Panc1 (cell line): ENCODE measurements at regions not wholly inside any gene's neighbourhood (a gene's known extent, or its start where the extent isn't known, plus 50 kb on each side); places are given as distances from the start of the nearest gene placed in this dataset.
A peak's percentile ranks its signal among the peaks of the same experiment; 100 is the strongest.

ENCODE experiments used
- ATAC-seq: fragments of 200-7000 bp; cut with Tn5 transposase; 2 replicates; pipeline ENCODE4 v1.9.1; 2020; ENCODE audit warnings: mild to moderate bottlenecking, moderate library complexity
- BruUV-seq: library from RNA; stranded (reverse); fragments of 400-500 nt; replicated peaks from 2 replicates; lab custom pipeline; 2021; lab: Mats Ljungman, UMichigan
- CTCF ChIA-PET: fragments of 300-600 bp; sonication (Branson Sonifier 250); formaldehyde crosslinking; loops from one replicate; lab custom pipeline; 2022; ENCODE audit warnings: antibody characterized with exemption; lab: Charles Lee
- POLR2A ChIA-PET: fragments of 300-600 bp; sonication (Branson Sonifier 250); formaldehyde crosslinking; loops from one replicate; lab custom pipeline; 2022; ENCODE audit warnings: antibody characterized with exemption; lab: Charles Lee
- DNase-seq: peaks from one replicate; pipeline ENCODE4 v3.0.0-alpha.2; 2010; ENCODE audit warnings: low read depth, low spot score
- H3K27ac ChIP-seq: 2 replicates; pipeline ENCODE4 v1.5.1; 2011; ENCODE audit warnings: mild to moderate bottlenecking, low read length, inconsistent platforms
- H3K27me3 ChIP-seq: fragments of 200-500 bp; sonication (Bioruptor generic); 2 replicates; pipeline ENCODE4 v1.6.0; 2014; ENCODE audit warnings: low read length, inconsistent platforms; ENCODE audit not compliant: control insufficient read depth, insufficient read depth
- H3K36me3 ChIP-seq: fragments of 200-500 bp; sonication (Bioruptor generic); 2 replicates; pipeline ENCODE4 v1.5.1; 2014; ENCODE audit warnings: inconsistent platforms, mild to moderate bottlenecking, low read length, moderate library complexity; ENCODE audit not compliant: control insufficient read depth, insufficient read depth
- H3K4me1 ChIP-seq: 2 replicates; pipeline ENCODE4 v1.5.1; 2011; ENCODE audit warnings: inconsistent platforms, mild to moderate bottlenecking, low read length, moderate library complexity; ENCODE audit not compliant: control insufficient read depth, insufficient read depth
- H3K4me3 ChIP-seq, 2 experiments: 2 replicates each; pipeline ENCODE4 v1.5.1; 2011 to 2012; ENCODE audit warnings: low read depth in 2 of 2, low read length in 2 of 2, mild to moderate bottlenecking in 2 of 2, inconsistent platforms in 1 of 2, moderate library complexity in 1 of 2
- H3K9me3 ChIP-seq: fragments of 200-500 bp; sonication (Bioruptor generic); 2 replicates; pipeline ENCODE4 v1.5.1; 2014; ENCODE audit warnings: low read depth, mild to moderate bottlenecking, inconsistent platforms, low read length, moderate library complexity; ENCODE audit not compliant: control insufficient read depth, insufficient read depth
- CTCF ChIP-seq: fragments of 450-650 bp; IDR thresholded peaks from 2 replicates; pipeline ENCODE4 v1.5.1; 2017; ENCODE audit warnings: mild to moderate bottlenecking
- POLR2AphosphoS5 ChIP-seq: IDR thresholded peaks from 2 replicates; pipeline ENCODE4 v1.6.1; 2012; ENCODE audit warnings: mild to moderate bottlenecking, low read depth, low read length, moderate library complexity
- REST ChIP-seq, 2 experiments: IDR thresholded peaks; 2 replicates each; pipeline ENCODE4 v1.6.1; 2011 to 2012; ENCODE audit warnings: low read depth in 2 of 2, control low read depth in 1 of 2, low read length in 1 of 2, mild to moderate bottlenecking in 1 of 2, moderate library complexity in 1 of 2; ENCODE audit not compliant: insufficient read depth in 1 of 2
- SIN3A ChIP-seq: IDR thresholded peaks from 2 replicates; pipeline ENCODE4 v1.6.1; 2012; ENCODE audit warnings: low read depth, mild to moderate bottlenecking, low read length, moderate library complexity, borderline replicate concordance; ENCODE audit not compliant: insufficient read depth
- TCF7L2 ChIP-seq: IDR thresholded peaks from 2 replicates; pipeline ENCODE4 v1.6.1; 2011; ENCODE audit warnings: mild to moderate bottlenecking, low read depth, low read length, inconsistent platforms
- in situ Hi-C: cut with HindIII; loops from 2 replicates; pipeline ENCODE4 v1.10.0; 2016; ENCODE audit warnings: low sequenced_read_pairs, low pct_unique_long_range_greater_than_20kb
- intact Hi-C: fragments of 100-400 bp; cut with micrococcal nuclease; formaldehyde crosslinking; loops from one replicate; pipeline ENCODE4 v1.10.0; 2022; ENCODE audit not compliant: unreplicated experiment

- CTCF ChIA-PET = no interaction called here
- TF ChIP-seq POLR2AphosphoS5 = no peak
- ATAC-seq = no peak
- POLR2A ChIA-PET = no interaction called here
- no peaks in the 10 kb centered on the region for H3K27me3 ChIP-seq
- in situ Hi-C loops = no loop called here
- DNase-seq = no peak
- no peaks in the 10 kb centered on the region for H3K9me3 ChIP-seq
- no peak overlapping the region for H3K4me3 ChIP-seq
- no peaks in the 10 kb centered on the region for H3K36me3 ChIP-seq
- H3K4me1 ChIP-seq = peaks cover 14% of the 10 kb centered on the region
- intact Hi-C loops = no loop called here
- no peak overlapping the region for H3K27ac ChIP-seq
- no TSS peak for BruUV-seq
These were observed 84.8 kb downstream of the SNX5 start for GRCh38 chr20:17883592-17884306.

- no peak overlapping the region for H3K27ac ChIP-seq
- no TSS peak for BruUV-seq
- CTCF ChIA-PET = no interaction called here
- H3K4me1 ChIP-seq = peaks cover 14% of the 10 kb centered on the region
- ATAC-seq = peak; percentile 49
- POLR2A ChIA-PET = no interaction called here
- no peaks in the 10 kb centered on the region for H3K9me3 ChIP-seq
- no peak for DNase-seq
- H3K27me3 ChIP-seq = no peaks in the 10 kb centered on the region
- intact Hi-C loops = no loop called here
- in situ Hi-C loops = no loop called here
- no peak for TF ChIP-seq CTCF
- no peak for TF ChIP-seq SIN3A
- no peak for TF ChIP-seq TCF7L2
- no peak for TF ChIP-seq REST (IDR thresholded peaks at IDR 0.05; ENCODE audit: insufficient read depth in 1 of 2, low read depth in 2 of 2, low read length in 1 of 2)
- no peak for TF ChIP-seq POLR2AphosphoS5
- H3K36me3 ChIP-seq = no peaks in the 10 kb centered on the region
- H3K4me3 ChIP-seq = no peak overlapping the region
These were observed 85.6 kb downstream of the SNX5 start for GRCh38 chr20:17882834-17883591.
